ENCODE measurements at regions not wholly inside any gene's neighbourhood (a gene's known extent, or its start where the extent isn't known, plus 50 kb on each side); places are given as distances from the start of the nearest gene placed in this dataset.
"Not testable (repeated sequence)": the region's sequence is repeated elsewhere in the genome, so short reads cannot be mapped to it uniquely, and the experiment has no call there.

GRCh38 chr12:28082096-28082495, 108.2 kb upstream of the CCDC91 start:
- FAIRE-seq = no peak
- TF ChIP-seq POU2F2 (IDR thresholded peaks at IDR 0.05; ENCODE audit: low read depth, low read length) (no peak), SPI1 (IDR thresholded peaks at IDR 0.05; ENCODE audit: low read depth, low read length) (no peak), POLR2A (IDR thresholded peaks at IDR 0.05; ENCODE audit: low read depth, low read length) (no peak), TAF1 (IDR thresholded peaks at IDR 0.05; ENCODE audit: low read depth, low read length) (no peak), POLR2AphosphoS5 (IDR thresholded peaks at IDR 0.05; ENCODE audit: low read depth, low read length) (no peak), PAX5 (IDR thresholded peaks at IDR 0.05; ENCODE audit: insufficient read depth, low read length, severe bottlenecking) (no peak)
- DNase-seq (ENCODE audit: insufficient read length, low spot score) = no peak

GRCh38 chr12:28083840-28084678, 106.2 kb upstream of the CCDC91 start:
- DNase-seq (ENCODE audit: insufficient read length, low spot score) = no peak
- no peak for FAIRE-seq
- no peak for TF ChIP-seq POLR2A (IDR thresholded peaks at IDR 0.05; ENCODE audit: low read depth, low read length)
- TF ChIP-seq SPI1 (IDR thresholded peaks at IDR 0.05; ENCODE audit: low read depth, low read length) = no peak
- TF ChIP-seq TAF1 (IDR thresholded peaks at IDR 0.05; ENCODE audit: low read depth, low read length) = no peak
- TF ChIP-seq PAX5 (IDR thresholded peaks at IDR 0.05; ENCODE audit: insufficient read depth, low read length, severe bottlenecking) = no peak
- no peak for TF ChIP-seq POLR2AphosphoS5 (IDR thresholded peaks at IDR 0.05; ENCODE audit: low read depth, low read length)
- TF ChIP-seq POU2F2 (IDR thresholded peaks at IDR 0.05; ENCODE audit: low read depth, low read length) = no peak

GRCh38 chr12:28086521-28087155, 103.6 kb upstream of the CCDC91 start:
- DNase-seq (ENCODE audit: insufficient read length, low spot score) (no peak), FAIRE-seq (no peak)
- TF ChIP-seq PAX5 (IDR thresholded peaks at IDR 0.05; ENCODE audit: insufficient read depth, low read length, severe bottlenecking) (no peak), TAF1 (IDR thresholded peaks at IDR 0.05; ENCODE audit: low read depth, low read length) (no peak), POU2F2 (IDR thresholded peaks at IDR 0.05; ENCODE audit: low read depth, low read length) (no peak), POLR2A (IDR thresholded peaks at IDR 0.05; ENCODE audit: low read depth, low read length) (no peak), POLR2AphosphoS5 (IDR thresholded peaks at IDR 0.05; ENCODE audit: low read depth, low read length) (no peak), SPI1 (IDR thresholded peaks at IDR 0.05; ENCODE audit: low read depth, low read length) (no peak)

GRCh38 chr12:28088566-28089272, 101.5 kb upstream of the CCDC91 start:
- TF ChIP-seq POU2F2 (IDR thresholded peaks at IDR 0.05; ENCODE audit: low read depth, low read length) = no peak
- TF ChIP-seq PAX5 (IDR thresholded peaks at IDR 0.05; ENCODE audit: insufficient read depth, low read length, severe bottlenecking) = no peak
- TF ChIP-seq POLR2AphosphoS5 (IDR thresholded peaks at IDR 0.05; ENCODE audit: low read depth, low read length) = no peak
- no peak for TF ChIP-seq SPI1 (IDR thresholded peaks at IDR 0.05; ENCODE audit: low read depth, low read length)
- no peak for TF ChIP-seq TAF1 (IDR thresholded peaks at IDR 0.05; ENCODE audit: low read depth, low read length)
- TF ChIP-seq POLR2A (IDR thresholded peaks at IDR 0.05; ENCODE audit: low read depth, low read length) = no peak
- no peak for FAIRE-seq

GRCh38 chr12:28089338-28089737, 100.9 kb upstream of the CCDC91 start:
- FAIRE-seq (no peak), DNase-seq (ENCODE audit: insufficient read length, low spot score) (no peak)
- TF ChIP-seq POLR2AphosphoS5 (IDR thresholded peaks at IDR 0.05; ENCODE audit: low read depth, low read length) (no peak), PAX5 (IDR thresholded peaks at IDR 0.05; ENCODE audit: insufficient read depth, low read length, severe bottlenecking) (no peak), TAF1 (IDR thresholded peaks at IDR 0.05; ENCODE audit: low read depth, low read length) (no peak), POLR2A (IDR thresholded peaks at IDR 0.05; ENCODE audit: low read depth, low read length) (no peak), POU2F2 (IDR thresholded peaks at IDR 0.05; ENCODE audit: low read depth, low read length) (no peak), SPI1 (IDR thresholded peaks at IDR 0.05; ENCODE audit: low read depth, low read length) (no peak)

More at GRCh38 chr12:28088566-28089272, 101.5 kb upstream of the CCDC91 start:
- no peak for DNase-seq (ENCODE audit: insufficient read length, low spot score)

GRCh38 chr12:28090835-28091234, 99.4 kb upstream of the CCDC91 start:
- TF ChIP-seq PAX5 (IDR thresholded peaks at IDR 0.05; ENCODE audit: insufficient read depth, low read length, severe bottlenecking) = no peak
- TF ChIP-seq POU2F2 (IDR thresholded peaks at IDR 0.05; ENCODE audit: low read depth, low read length) = no peak
- TF ChIP-seq POLR2A (IDR thresholded peaks at IDR 0.05; ENCODE audit: low read depth, low read length) = no peak
- no peak for TF ChIP-seq SPI1 (IDR thresholded peaks at IDR 0.05; ENCODE audit: low read depth, low read length)
- TF ChIP-seq POLR2AphosphoS5 (IDR thresholded peaks at IDR 0.05; ENCODE audit: low read depth, low read length) = no peak
- no peak for TF ChIP-seq TAF1 (IDR thresholded peaks at IDR 0.05; ENCODE audit: low read depth, low read length)
- DNase-seq (ENCODE audit: insufficient read length, low spot score) = no peak
- no peak for FAIRE-seq

- DNase-seq (ENCODE audit: insufficient read length, low spot score) (no peak), FAIRE-seq (no peak)
- TF ChIP-seq POLR2A (IDR thresholded peaks at IDR 0.05; ENCODE audit: low read depth, low read length) (no peak), POLR2AphosphoS5 (IDR thresholded peaks at IDR 0.05; ENCODE audit: low read depth, low read length) (no peak), PAX5 (IDR thresholded peaks at IDR 0.05; ENCODE audit: insufficient read depth, low read length, severe bottlenecking) (no peak), TAF1 (IDR thresholded peaks at IDR 0.05; ENCODE audit: low read depth, low read length) (no peak), SPI1 (IDR thresholded peaks at IDR 0.05; ENCODE audit: low read depth, low read length) (no peak)
Measured at GRCh38 chr12:28092396-28092795, 97.9 kb upstream of the CCDC91 start.

GRCh38 chr12:28096649-28097048, 93.6 kb upstream of the CCDC91 start:
- FAIRE-seq (no peak), DNase-seq (ENCODE audit: insufficient read length, low spot score) (no peak)
- TF ChIP-seq SPI1 (IDR thresholded peaks at IDR 0.05; ENCODE audit: low read depth, low read length) = no peak
- no peak for TF ChIP-seq PAX5 (IDR thresholded peaks at IDR 0.05; ENCODE audit: insufficient read depth, low read length, severe bottlenecking)
- TF ChIP-seq POLR2AphosphoS5 (IDR thresholded peaks at IDR 0.05; ENCODE audit: low read depth, low read length) = no peak
- no peak for TF ChIP-seq POLR2A (IDR thresholded peaks at IDR 0.05; ENCODE audit: low read depth, low read length)
- no peak for TF ChIP-seq POU2F2 (IDR thresholded peaks at IDR 0.05; ENCODE audit: low read depth, low read length)
- TF ChIP-seq TAF1 (IDR thresholded peaks at IDR 0.05; ENCODE audit: low read depth, low read length) = no peak

- DNase-seq (ENCODE audit: insufficient read length, low spot score) (no peak), FAIRE-seq (no peak)
- TF ChIP-seq POLR2A (IDR thresholded peaks at IDR 0.05; ENCODE audit: low read depth, low read length) = no peak
- no peak for TF ChIP-seq SPI1 (IDR thresholded peaks at IDR 0.05; ENCODE audit: low read depth, low read length)
Measured at GRCh38 chr12:28097221-28097620, 93.0 kb upstream of the CCDC91 start.

GRCh38 chr12:28099245-28099644, 91.0 kb upstream of the CCDC91 start:
- DNase-seq (ENCODE audit: insufficient read length, low spot score); FAIRE-seq: not testable (repeated sequence)
